ENCODE measurements at regions not wholly inside any gene's neighbourhood (a gene's known extent, or its start where the extent isn't known, plus 50 kb on each side); places are given as distances from the start of the nearest gene placed in this dataset.

DNA sequence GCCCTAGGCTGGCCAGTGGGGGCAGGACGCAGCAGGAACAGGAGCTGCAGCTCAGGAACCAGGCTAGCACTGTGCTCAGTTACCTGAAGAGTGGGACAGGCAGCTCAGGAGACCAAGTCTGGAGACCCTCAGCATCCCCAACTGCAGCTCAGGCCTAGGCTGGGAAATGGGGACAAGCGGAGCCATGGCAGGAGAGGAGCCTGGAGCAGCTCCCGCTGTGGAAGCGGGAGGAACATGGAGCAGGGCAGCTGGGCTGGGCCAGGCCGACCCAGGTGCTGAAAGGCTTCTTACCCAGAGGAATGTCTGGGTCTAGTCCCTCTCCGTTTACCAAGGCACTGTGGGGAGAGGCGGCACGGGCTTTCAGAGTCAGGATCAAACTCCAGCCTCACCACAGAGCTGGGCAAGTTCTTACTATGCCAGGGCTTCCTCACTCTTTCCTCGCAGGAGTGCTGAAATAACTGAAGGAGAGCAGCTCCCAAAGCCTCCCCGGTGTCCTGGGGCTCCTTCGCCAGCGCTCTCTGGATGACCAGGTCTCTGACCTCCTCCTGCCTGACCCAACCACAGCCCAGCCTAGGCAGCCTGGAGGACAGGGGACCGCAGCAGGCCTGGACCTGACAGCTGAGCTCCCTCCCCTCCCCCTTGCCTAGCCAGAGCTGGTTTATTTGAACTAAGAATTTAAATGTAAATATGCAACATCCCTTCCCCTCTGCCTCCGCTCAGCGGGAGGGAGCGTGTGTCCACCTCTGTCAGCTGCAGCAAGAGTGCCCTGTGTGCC is 247.8 kb upstream of the SIX2 start:
- intact Hi-C loops (cut with DNase I; ENCODE audit: low total_unique reads): no loop called here
- Histone ChIP-seq H3K27ac (no peak overlapping the region), H3K4me3 (no peak overlapping the region), H3K4me1 (no peaks in the 10 kb centered on the region), H3K27me3 (replicated peaks in 1 of 7) (peaks cover 0 to 10% (median 0%) of the 10 kb centered on the region in 7 donors), H3K9me3 (no peaks in the 10 kb centered on the region), H3K36me3 (no peaks in the 10 kb centered on the region)
- 83 to 91% (median 84%) methylated on average over 7 to 16 of the region's 16 CpGs for WGBS, 5 donors
- DNase-seq: no peak
- TF ChIP-seq POLR2A (IDR thresholded peaks at IDR 0.05): no peak
- TF ChIP-seq, protein P1, sequence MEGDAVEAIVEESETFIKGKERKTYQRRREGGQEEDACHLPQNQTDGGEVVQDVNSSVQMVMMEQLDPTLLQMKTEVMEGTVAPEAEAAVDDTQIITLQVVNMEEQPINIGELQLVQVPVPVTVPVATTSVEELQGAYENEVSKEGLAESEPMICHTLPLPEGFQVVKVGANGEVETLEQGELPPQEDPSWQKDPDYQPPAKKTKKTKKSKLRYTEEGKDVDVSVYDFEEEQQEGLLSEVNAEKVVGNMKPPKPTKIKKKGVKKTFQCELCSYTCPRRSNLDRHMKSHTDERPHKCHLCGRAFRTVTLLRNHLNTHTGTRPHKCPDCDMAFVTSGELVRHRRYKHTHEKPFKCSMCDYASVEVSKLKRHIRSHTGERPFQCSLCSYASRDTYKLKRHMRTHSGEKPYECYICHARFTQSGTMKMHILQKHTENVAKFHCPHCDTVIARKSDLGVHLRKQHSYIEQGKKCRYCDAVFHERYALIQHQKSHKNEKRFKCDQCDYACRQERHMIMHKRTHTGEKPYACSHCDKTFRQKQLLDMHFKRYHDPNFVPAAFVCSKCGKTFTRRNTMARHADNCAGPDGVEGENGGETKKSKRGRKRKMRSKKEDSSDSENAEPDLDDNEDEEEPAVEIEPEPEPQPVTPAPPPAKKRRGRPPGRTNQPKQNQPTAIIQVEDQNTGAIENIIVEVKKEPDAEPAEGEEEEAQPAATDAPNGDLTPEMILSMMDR (IDR thresholded peaks at IDR 0.05 in 8 of 11, conservative IDR thresholded peaks at IDR 0.05 in 3 of 11): no peak
- TF ChIP-seq POLR2AphosphoS5 (IDR thresholded peaks at IDR 0.05): no peak

DNA sequence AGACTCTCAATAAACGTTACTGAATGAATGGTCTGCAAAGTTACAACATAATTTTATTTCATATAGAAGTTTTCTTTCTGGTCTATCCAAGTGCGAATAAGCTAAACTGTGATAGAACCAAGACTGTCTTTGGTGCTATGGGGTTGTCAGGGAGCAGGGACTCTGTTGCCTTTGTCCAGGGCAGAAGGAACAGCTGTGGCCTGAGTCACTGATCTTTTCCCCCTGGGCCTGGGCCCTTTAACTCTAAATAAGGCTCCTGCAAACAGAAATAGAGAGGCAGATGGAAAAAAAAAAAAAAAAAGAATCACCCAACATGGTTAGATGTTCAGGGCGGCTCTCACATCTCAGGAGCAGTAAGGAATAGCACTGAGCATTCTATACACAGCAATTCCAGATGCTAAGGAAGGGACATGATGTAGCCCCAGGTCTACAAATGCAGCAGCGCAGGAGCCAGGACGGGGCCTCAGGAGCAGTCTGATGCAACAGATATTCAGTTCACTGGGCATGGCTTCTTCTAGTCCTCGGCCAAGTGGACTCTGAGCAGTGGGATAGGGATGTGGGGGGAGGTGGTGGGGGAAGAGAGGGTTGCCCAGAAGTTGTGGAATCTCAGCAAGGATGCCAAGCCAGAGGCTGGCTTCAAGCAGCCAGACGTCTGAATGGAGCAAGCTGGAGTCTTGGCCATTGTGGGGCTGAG is 247.1 kb upstream of the SIX2 start:
- Histone ChIP-seq H3K36me3 (no peaks in the 10 kb centered on the region), H3K9me3 (no peaks in the 10 kb centered on the region), H3K27me3 (replicated peaks in 1 of 7) (peaks cover 0 to 5% (median 0%) of the 10 kb centered on the region in 7 donors), H3K4me1 (no peaks in the 10 kb centered on the region), H3K27ac (no peak overlapping the region), H3K4me3 (no peak overlapping the region)
- WGBS, 5 donors: 85 to 94% (median 89%) methylated on average over 7 of the region's 7 CpGs
- TF ChIP-seq, protein P1 (IDR thresholded peaks at IDR 0.05 in 8 of 11, conservative IDR thresholded peaks at IDR 0.05 in 3 of 11): no peak
- no peak for TF ChIP-seq POLR2AphosphoS5 (IDR thresholded peaks at IDR 0.05)
- TF ChIP-seq POLR2A (IDR thresholded peaks at IDR 0.05): no peak
- DNase-seq: no peak
- intact Hi-C loops (cut with DNase I; ENCODE audit: low total_unique reads): no loop called here

GRCh38 chr2:45255563-45255962 is 246.3 kb upstream of the SIX2 start:
- no peak overlapping the region for H3K27ac ChIP-seq
- intact Hi-C loops (cut with DNase I; ENCODE audit: low total_unique reads): no loop called here
- H3K36me3 ChIP-seq: no peaks in the 10 kb centered on the region
- no peaks in the 10 kb centered on the region for H3K4me1 ChIP-seq
- no peaks in the 10 kb centered on the region for H3K27me3 ChIP-seq (replicated peaks in 1 of 7)
- no peak for DNase-seq
- no peaks in the 10 kb centered on the region for H3K9me3 ChIP-seq
- no peak overlapping the region for H3K4me3 ChIP-seq
- 42 to 78% (median 53%) methylated on average over 3 of the region's 3 CpGs for WGBS, 5 donors
- no peak for TF ChIP-seq POLR2AphosphoS5 (IDR thresholded peaks at IDR 0.05)
- TF ChIP-seq POLR2A (IDR thresholded peaks at IDR 0.05): no peak
- TF ChIP-seq, protein P1 (IDR thresholded peaks at IDR 0.05 in 8 of 11, conservative IDR thresholded peaks at IDR 0.05 in 3 of 11): no peak

DNA sequence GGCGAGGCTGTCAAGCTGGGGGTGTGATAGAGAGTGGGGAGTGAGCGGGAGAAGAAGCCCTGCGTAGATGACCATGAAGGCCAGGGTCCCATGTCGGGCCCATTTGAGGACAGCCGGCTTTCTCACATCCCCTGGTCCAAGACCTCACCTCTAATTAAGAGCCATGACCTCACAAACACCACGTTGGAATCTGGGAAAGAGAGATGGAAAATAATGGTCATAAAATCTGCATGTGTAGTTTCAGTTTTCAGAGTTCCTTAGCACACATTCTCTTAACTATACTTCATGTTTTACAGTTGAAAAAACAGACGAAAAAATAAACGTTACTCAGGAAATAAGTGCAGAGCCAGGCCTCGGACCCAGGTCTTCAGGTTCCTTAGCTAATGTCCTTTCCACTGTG is 244.8 kb upstream of the SIX2 start:
- Histone ChIP-seq H3K27me3 (replicated peaks in 1 of 7) (no peaks in the 10 kb centered on the region), H3K4me1 (no peaks in the 10 kb centered on the region), H3K9me3 (no peaks in the 10 kb centered on the region), H3K4me3 (no peak overlapping the region), H3K27ac (no peak overlapping the region), H3K36me3 (no peaks in the 10 kb centered on the region)
- 75 to 84% (median 82%) methylated on average over 9 of the region's 9 CpGs for WGBS, 5 donors
- intact Hi-C loops (cut with DNase I; ENCODE audit: low total_unique reads): no loop called here
- TF ChIP-seq POLR2AphosphoS5 (IDR thresholded peaks at IDR 0.05): no peak
- no peak for TF ChIP-seq POLR2A (IDR thresholded peaks at IDR 0.05)
- TF ChIP-seq, protein P1 (IDR thresholded peaks at IDR 0.05 in 8 of 11, conservative IDR thresholded peaks at IDR 0.05 in 3 of 11): no peak
- DNase-seq: no peak

All from spleen (tissue), 11 donors.